ENCODE measurements at regions not wholly inside any gene's neighbourhood (a gene's known extent, or its start where the extent isn't known, plus 50 kb on each side); places are given as distances from the start of the nearest gene placed in this dataset.

DNA sequence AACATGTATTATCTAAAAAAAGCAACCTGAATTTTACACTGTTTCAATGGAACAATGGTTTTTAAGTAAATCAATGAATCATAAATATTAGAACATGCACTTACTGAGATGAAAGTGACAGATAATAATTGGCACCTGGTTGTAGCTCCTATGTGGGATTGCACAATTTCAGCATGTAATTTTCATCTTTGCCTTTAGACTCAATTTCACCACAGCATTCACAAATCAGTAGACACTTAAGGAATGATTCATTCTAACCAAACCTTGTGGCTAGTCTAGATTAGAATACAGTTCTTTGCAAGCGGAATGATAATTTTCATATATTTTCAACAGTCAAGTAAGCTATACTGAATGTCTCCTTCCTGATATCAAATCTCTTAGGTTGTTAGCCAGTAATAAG lies 853.4 kb downstream of the KCNT2 start:
- TF ChIP-seq, protein P1, sequence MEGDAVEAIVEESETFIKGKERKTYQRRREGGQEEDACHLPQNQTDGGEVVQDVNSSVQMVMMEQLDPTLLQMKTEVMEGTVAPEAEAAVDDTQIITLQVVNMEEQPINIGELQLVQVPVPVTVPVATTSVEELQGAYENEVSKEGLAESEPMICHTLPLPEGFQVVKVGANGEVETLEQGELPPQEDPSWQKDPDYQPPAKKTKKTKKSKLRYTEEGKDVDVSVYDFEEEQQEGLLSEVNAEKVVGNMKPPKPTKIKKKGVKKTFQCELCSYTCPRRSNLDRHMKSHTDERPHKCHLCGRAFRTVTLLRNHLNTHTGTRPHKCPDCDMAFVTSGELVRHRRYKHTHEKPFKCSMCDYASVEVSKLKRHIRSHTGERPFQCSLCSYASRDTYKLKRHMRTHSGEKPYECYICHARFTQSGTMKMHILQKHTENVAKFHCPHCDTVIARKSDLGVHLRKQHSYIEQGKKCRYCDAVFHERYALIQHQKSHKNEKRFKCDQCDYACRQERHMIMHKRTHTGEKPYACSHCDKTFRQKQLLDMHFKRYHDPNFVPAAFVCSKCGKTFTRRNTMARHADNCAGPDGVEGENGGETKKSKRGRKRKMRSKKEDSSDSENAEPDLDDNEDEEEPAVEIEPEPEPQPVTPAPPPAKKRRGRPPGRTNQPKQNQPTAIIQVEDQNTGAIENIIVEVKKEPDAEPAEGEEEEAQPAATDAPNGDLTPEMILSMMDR (IDR thresholded peaks at IDR 0.05; ENCODE audit: low read depth, low read length, poor library complexity, severe bottlenecking): no peak
- TF ChIP-seq EZH2phosphoT487 (IDR thresholded peaks at IDR 0.05; ENCODE audit: borderline replicate concordance, low read length): no peak
